H9 (cell line): ENCODE measurements at regions not wholly inside any gene's neighbourhood (a gene's known extent, or its start where the extent isn't known, plus 50 kb on each side); places are given as distances from the start of the nearest gene placed in this dataset.

Experiments
- DNase-seq: peaks from one replicate; pipeline ENCODE4 v3.0.0-alpha.2; 2017
- H2AFZ ChIP-seq: one replicate; pipeline ENCODE4 v1.6.1; 2013; ENCODE audit warnings: mild to moderate bottlenecking, low read length, control low read depth, moderate library complexity
- H2AK5ac ChIP-seq: 2 replicates; pipeline ENCODE4 v1.6.1; 2013; ENCODE audit warnings: low read length, control low read depth, mixed read lengths; ENCODE audit not compliant: insufficient read length
- H2BK120ac ChIP-seq: one replicate; pipeline ENCODE4 v1.6.1; 2013; ENCODE audit warnings: low read depth, mild to moderate bottlenecking, low read length, control low read depth, inconsistent platforms; ENCODE audit not compliant: poor library complexity, severe bottlenecking
- H2BK12ac ChIP-seq: 2 replicates; pipeline ENCODE4 v1.6.1; 2013; ENCODE audit warnings: low read length, control low read depth, mixed read lengths, low read depth; ENCODE audit not compliant: insufficient read length
- H2BK15ac ChIP-seq: 2 replicates; pipeline ENCODE4 v1.6.1; 2013; ENCODE audit warnings: low read depth, low read length, control low read depth
- H2BK20ac ChIP-seq: one replicate; pipeline ENCODE4 v1.6.1; 2013; ENCODE audit warnings: low read depth, mild to moderate bottlenecking, low read length, control low read depth, inconsistent platforms; ENCODE audit not compliant: poor library complexity, severe bottlenecking
- H2BK5ac ChIP-seq: 2 replicates; pipeline ENCODE4 v1.6.1; 2013; ENCODE audit warnings: low read length, control low read depth, mixed read lengths; ENCODE audit not compliant: insufficient read length
- H3K14ac ChIP-seq: 2 replicates; pipeline ENCODE4 v1.6.1; 2013; ENCODE audit warnings: low read length, control low read depth; ENCODE audit not compliant: insufficient read depth
- H3K18ac ChIP-seq: 2 replicates; pipeline ENCODE4 v1.6.1; 2013; ENCODE audit warnings: low read depth, mild to moderate bottlenecking, mixed read lengths, low read length, control low read depth; ENCODE audit not compliant: insufficient read length
- H3K23ac ChIP-seq: 2 replicates; pipeline ENCODE4 v1.6.1; 2013; ENCODE audit warnings: low read length, control low read depth, mixed read lengths, low read depth; ENCODE audit not compliant: insufficient read length
- H3K23me2 ChIP-seq: 2 replicates; pipeline ENCODE4 v1.6.1; 2013; ENCODE audit warnings: low read depth, mild to moderate bottlenecking, mixed read lengths, low read length, control low read depth; ENCODE audit not compliant: insufficient read length, poor library complexity, severe bottlenecking
- H3K27ac ChIP-seq: 2 replicates; pipeline ENCODE4 v1.5.1; 2013; ENCODE audit warnings: low read length, control low read depth, mixed read lengths, low read depth; ENCODE audit not compliant: insufficient read length
- H3K27me3 ChIP-seq: 2 replicates; pipeline ENCODE4 v1.6.1; 2013; ENCODE audit warnings: low read length, control low read depth, inconsistent platforms; ENCODE audit not compliant: insufficient read depth
- H3K4ac ChIP-seq: 2 replicates; pipeline ENCODE4 v1.6.1; 2013; ENCODE audit warnings: low read depth, mild to moderate bottlenecking, control low read depth, inconsistent platforms, low read length, moderate library complexity
- H3K4me1 ChIP-seq: 2 replicates; pipeline ENCODE4 v1.6.1; 2013; ENCODE audit warnings: low read length, control low read depth, inconsistent platforms; ENCODE audit not compliant: insufficient read depth
- H3K4me2 ChIP-seq: 2 replicates; pipeline ENCODE4 v1.6.1; 2013; ENCODE audit warnings: low read length, control low read depth, mixed read lengths; ENCODE audit not compliant: insufficient read length, insufficient read depth
- H3K56ac ChIP-seq: 2 replicates; pipeline ENCODE4 v1.6.1; 2013; ENCODE audit warnings: low read depth, mild to moderate bottlenecking, mixed read lengths, low read length, control low read depth; ENCODE audit not compliant: insufficient read length
- H3K79me1 ChIP-seq: 2 replicates; pipeline ENCODE4 v1.6.1; 2013; ENCODE audit warnings: low read depth, mild to moderate bottlenecking, moderate library complexity, low read length, control low read depth, inconsistent platforms; ENCODE audit not compliant: insufficient read depth, poor library complexity, severe bottlenecking
- H3K79me2 ChIP-seq: 2 replicates; pipeline ENCODE4 v1.6.1; 2013; ENCODE audit warnings: low read length, control low read depth, inconsistent platforms; ENCODE audit not compliant: insufficient read depth
- H3K9ac ChIP-seq: 2 replicates; pipeline ENCODE4 v1.6.1; 2013; ENCODE audit warnings: low read length, control low read depth, mixed read lengths; ENCODE audit not compliant: insufficient read length; ENCODE audit errors: extremely low read depth
- H3K9me3 ChIP-seq: one replicate; pipeline ENCODE4 v1.6.1; 2013; ENCODE audit warnings: low read depth, low read length, inconsistent platforms; ENCODE audit not compliant: control insufficient read depth
- H3T11ph ChIP-seq: one replicate; pipeline ENCODE4 v1.6.1; 2013; ENCODE audit warnings: mild to moderate bottlenecking, low read length, control low read depth, inconsistent platforms
- H4K20me1 ChIP-seq: one replicate; pipeline ENCODE4 v1.6.1; 2013; ENCODE audit not compliant: control insufficient read depth, insufficient read length, insufficient read depth
- H4K5ac ChIP-seq: 2 replicates; pipeline ENCODE4 v1.6.1; 2013; ENCODE audit warnings: low read depth, mild to moderate bottlenecking, mixed read lengths, low read length, control low read depth; ENCODE audit not compliant: insufficient read length
- H4K8ac ChIP-seq: replicated peaks from 2 replicates; pipeline ENCODE4 v1.6.1; 2013; ENCODE audit warnings: low read length, control low read depth, mixed read lengths, low read depth; ENCODE audit not compliant: insufficient read length
- H4K91ac ChIP-seq: 2 replicates; pipeline ENCODE4 v1.6.1; 2013; ENCODE audit warnings: low read depth, mild to moderate bottlenecking, moderate library complexity, mixed read lengths, low read length, control low read depth; ENCODE audit not compliant: insufficient read length
- H3K27ac Mint-ChIP-seq, 3 experiments: 2 replicates in 2 of 3; 3 replicates in 1 of 3; pipeline ENCODE4 v1.8.0; 2020 to 2021; ENCODE audit warnings: mixed read lengths in 3 of 3, mild to moderate bottlenecking in 1 of 3, moderate library complexity in 1 of 3
- H3K27me3 Mint-ChIP-seq: 2 replicates; pipeline ENCODE4 v1.8.0; 2021; ENCODE audit warnings: low read depth, mild to moderate bottlenecking, moderate library complexity, mixed read lengths
- H3K36me3 Mint-ChIP-seq, 3 experiments: 2 replicates in 2 of 3; 3 replicates in 1 of 3; pipeline ENCODE4 v1.8.0; 2020 to 2021; ENCODE audit warnings: low read depth in 3 of 3, mixed read lengths in 3 of 3; ENCODE audit not compliant: insufficient read depth in 1 of 3
- H3K4me1 Mint-ChIP-seq, 2 experiments: 2 replicates each; pipeline ENCODE4 v1.8.0; 2020; ENCODE audit warnings: mixed read lengths in 2 of 2
- H3K4me3 Mint-ChIP-seq, 2 experiments: 2 replicates in 1 of 2; 3 replicates in 1 of 2; pipeline ENCODE4 v1.8.0; 2020 to 2021; ENCODE audit warnings: mild to moderate bottlenecking in 2 of 2, mixed read lengths in 2 of 2, moderate library complexity in 1 of 2
- H3K9me3 Mint-ChIP-seq, 2 experiments: 2 replicates in 1 of 2; 3 replicates in 1 of 2; pipeline ENCODE4 v1.8.0; 2020; ENCODE audit warnings: mild to moderate bottlenecking in 2 of 2, mixed read lengths in 2 of 2, moderate library complexity in 1 of 2
- CTCF ChIP-seq: fragments of 200-600 bp; sonication (generic); conservative IDR thresholded peaks from 3 replicates; pipeline ENCODE4 v1.8.0; 2021; ENCODE audit warnings: antibody characterized with exemption, mild to moderate bottlenecking
- WGBS: extraction: QIAGEN DNeasy Blood & Tissue Kit; methylation state at CpG from one replicate; pipeline ENCODE4 v1.1.7; 2013; ENCODE audit warnings: missing lambda C conversion rate, low lambda C conversion rate, mixed read lengths; ENCODE audit not compliant: insufficient read length; ENCODE audit errors: extremely low coverage; 5-methylcytosine and 5-hydroxymethylcytosine counted together

- no peak for DNase-seq
- no peak overlapping the region for H4K91ac ChIP-seq
- H3K27ac ChIP-seq = no peak overlapping the region
- H3K14ac ChIP-seq = no peak overlapping the region
- no peaks in the 10 kb centered on the region for H3K4me1 ChIP-seq
- no peaks in the 10 kb centered on the region for H3K27me3 Mint-ChIP-seq
- H3K4me1 Mint-ChIP-seq = no peaks in the 10 kb centered on the region
- H2AFZ ChIP-seq = no peak overlapping the region
- H3K18ac ChIP-seq = no peak overlapping the region
- no peaks in the 10 kb centered on the region for H3K23me2 ChIP-seq
- H3K4me2 ChIP-seq = no peak overlapping the region
- H3K56ac ChIP-seq = no peak overlapping the region
- no peak overlapping the region for H4K5ac ChIP-seq
- H2BK20ac ChIP-seq = no peak overlapping the region
- H3K4me3 Mint-ChIP-seq = no peak overlapping the region
- no peak overlapping the region for H2BK12ac ChIP-seq
- no peak overlapping the region for H2BK120ac ChIP-seq
- H3K79me2 ChIP-seq = no peaks in the 10 kb centered on the region
- H3T11ph ChIP-seq = no peak overlapping the region
- no peak overlapping the region for H3K4ac ChIP-seq
- H3K9me3 Mint-ChIP-seq = peaks cover 57 to 64% of the 10 kb centered on the region in 2 experiments
- peaks cover 6% of the 10 kb centered on the region for H3K9me3 ChIP-seq
- H4K20me1 ChIP-seq = no peaks in the 10 kb centered on the region
- no peak overlapping the region for H4K8ac ChIP-seq
- peaks cover 0 to 4% (median 0%) of the 10 kb centered on the region in 3 experiments; a peak in 3 of 7 replicates for H3K36me3 Mint-ChIP-seq
- whole genome bisulfite sequencing = no CpG with 5 or more reads among the region's 3 CpGs
- H3K27ac Mint-ChIP-seq = no peak overlapping the region
- H3K79me1 ChIP-seq = no peaks in the 10 kb centered on the region
- H2AK5ac ChIP-seq = no peak overlapping the region
- no peak overlapping the region for H2BK5ac ChIP-seq
- H3K27me3 ChIP-seq = no peaks in the 10 kb centered on the region
- no peak overlapping the region for H3K23ac ChIP-seq
- no peak overlapping the region for H2BK15ac ChIP-seq
- no peak for TF ChIP-seq CTCF
- H3K9ac ChIP-seq = no peak overlapping the region
These were observed 150.6 kb upstream of the DUSP21 start for GRCh38 chrX:44693255-44693654.
